Spinal cord (tissue), 9 donors: ENCODE measurements at regions not wholly inside any gene's neighbourhood (a gene's known extent, or its start where the extent isn't known, plus 50 kb on each side); places are given as distances from the start of the nearest gene placed in this dataset.

Experiments used
- DNase-seq, 6 donors: peaks; one replicate each; pipeline versions ENCODE4 v3.0.0 to v3.0.0-alpha.2; 2013 to 2015; ENCODE audit warnings: low spot score in 6 of 6, low read depth in 4 of 6
- H3K27ac ChIP-seq: one replicate; pipeline ENCODE4 v1.5.1; 2013; ENCODE audit warnings: low read depth, low read length, control low read depth
- H3K27me3 ChIP-seq: one replicate; pipeline ENCODE4 v1.6.1; 2013; ENCODE audit warnings: low read length; ENCODE audit not compliant: control insufficient read depth, insufficient read depth
- H3K36me3 ChIP-seq: one replicate; pipeline ENCODE4 v1.6.1; 2013; ENCODE audit warnings: low read length; ENCODE audit not compliant: control insufficient read depth, insufficient read depth
- H3K4me1 ChIP-seq: one replicate; pipeline ENCODE4 v1.6.1; 2013; ENCODE audit warnings: low read length; ENCODE audit not compliant: control insufficient read depth, insufficient read depth
- H3K4me3 ChIP-seq: one replicate; pipeline ENCODE4 v1.5.1; 2013; ENCODE audit warnings: low read depth, low read length, control low read depth
- H3K9me3 ChIP-seq: one replicate; pipeline ENCODE4 v1.6.1; 2013; ENCODE audit warnings: low read length; ENCODE audit not compliant: control insufficient read depth, insufficient read depth
- WGBS: methylation state at CpG from one replicate; pipeline ENCODE4 v1.1.5; 2013; ENCODE audit warnings: missing lambda C conversion rate; ENCODE audit not compliant: insufficient coverage; 5-methylcytosine and 5-hydroxymethylcytosine counted together
- donor health status: healthy.

- no peaks in the 10 kb centered on the region for H3K36me3 ChIP-seq
- no peak overlapping the region for H3K27ac ChIP-seq
- H3K9me3 ChIP-seq, result peaks cover 3% of the 10 kb centered on the region
- no peak for DNase-seq
- H3K4me1 ChIP-seq, result no peaks in the 10 kb centered on the region
- no peaks in the 10 kb centered on the region for H3K27me3 ChIP-seq
- no peak overlapping the region for H3K4me3 ChIP-seq
- no CpG with 5 or more reads among the region's 2 CpGs for WGBS
These were observed 433.5 kb downstream of the DAD1 start for GRCh38 chr14:22155571-22155970.

- DNase-seq, result no peak
- Histone ChIP-seq H3K27me3 (no peaks in the 10 kb centered on the region), H3K9me3 (peaks cover 3% of the 10 kb centered on the region), H3K4me1 (no peaks in the 10 kb centered on the region), H3K4me3 (no peak overlapping the region), H3K36me3 (no peaks in the 10 kb centered on the region), H3K27ac (no peak overlapping the region)
These were observed 436.1 kb downstream of the DAD1 start for GRCh38 chr14:22152903-22153302.

GRCh38 chr14:22152161-22152870 is 436.7 kb downstream of the DAD1 start:
- no peaks in the 10 kb centered on the region for H3K4me1 ChIP-seq
- H3K9me3 ChIP-seq, result peaks cover 3% of the 10 kb centered on the region
- H3K4me3 ChIP-seq, result no peak overlapping the region
- H3K27ac ChIP-seq, result no peak overlapping the region
- no peaks in the 10 kb centered on the region for H3K36me3 ChIP-seq
- H3K27me3 ChIP-seq, result no peaks in the 10 kb centered on the region
- no peak for DNase-seq
- 95% methylated on average over 2 of the region's 3 CpGs for WGBS

GRCh38 chr14:22151121-22151520 is 437.9 kb downstream of the DAD1 start:
- no peak overlapping the region for H3K27ac ChIP-seq

GRCh38 chr14:22149058-22149457 is 440.0 kb downstream of the DAD1 start:
- WGBS, result 100% methylated on average over 1 of the region's 3 CpGs
- Histone ChIP-seq H3K36me3 (no peaks in the 10 kb centered on the region), H3K4me3 (no peak overlapping the region), H3K27me3 (no peaks in the 10 kb centered on the region), H3K9me3 (peaks cover 3% of the 10 kb centered on the region), H3K4me1 (no peaks in the 10 kb centered on the region), H3K27ac (no peak overlapping the region)
- no peak for DNase-seq

More at GRCh38 chr14:22151121-22151520, 437.9 kb downstream of the DAD1 start:
- Histone ChIP-seq H3K4me3 (no peak overlapping the region), H3K9me3 (peaks cover 3% of the 10 kb centered on the region), H3K27me3 (no peaks in the 10 kb centered on the region), H3K4me1 (no peaks in the 10 kb centered on the region), H3K36me3 (no peaks in the 10 kb centered on the region)
- DNase-seq, result no peak
- WGBS, result 83% methylated on average over 3 of the region's 4 CpGs

GRCh38 chr14:22147716-22148115 is 441.3 kb downstream of the DAD1 start:
- DNase-seq, result no peak
- H3K4me1 ChIP-seq, result no peaks in the 10 kb centered on the region
- WGBS, result 84% methylated on average over 3 of the region's 3 CpGs
- H3K27ac ChIP-seq, result no peak overlapping the region
- H3K36me3 ChIP-seq, result no peaks in the 10 kb centered on the region
- H3K27me3 ChIP-seq, result no peaks in the 10 kb centered on the region
- H3K9me3 ChIP-seq, result peaks cover 3% of the 10 kb centered on the region
- no peak overlapping the region for H3K4me3 ChIP-seq

- no peak overlapping the region for H3K27ac ChIP-seq
- no CpG with 5 or more reads among the region's 2 CpGs for WGBS
These were observed 445.7 kb downstream of the DAD1 start for GRCh38 chr14:22143363-22143762.

GRCh38 chr14:22140633-22141032 is 448.4 kb downstream of the DAD1 start:
- Histone ChIP-seq H3K9me3 (no peaks in the 10 kb centered on the region), H3K4me1 (no peaks in the 10 kb centered on the region), H3K36me3 (no peaks in the 10 kb centered on the region), H3K27me3 (no peaks in the 10 kb centered on the region), H3K4me3 (no peak overlapping the region), H3K27ac (no peak overlapping the region)
- 69% methylated on average over 4 of the region's 4 CpGs for WGBS
- DNase-seq, result no peak

More at GRCh38 chr14:22143363-22143762, 445.7 kb downstream of the DAD1 start:
- Histone ChIP-seq H3K36me3 (no peaks in the 10 kb centered on the region), H3K4me1 (no peaks in the 10 kb centered on the region), H3K9me3 (no peaks in the 10 kb centered on the region), H3K4me3 (no peak overlapping the region), H3K27me3 (no peaks in the 10 kb centered on the region)
- DNase-seq, result no peak

GRCh38 chr14:22131749-22132476 is 457.1 kb downstream of the DAD1 start:
- no peaks in the 10 kb centered on the region for H3K36me3 ChIP-seq
- 86% methylated on average over 2 of the region's 4 CpGs for WGBS
- no peak for DNase-seq

GRCh38 chr14:22124073-22124613 is 450.5 kb upstream of the OR4E1 start:
- H3K4me1 ChIP-seq, result no peaks in the 10 kb centered on the region
- WGBS, result 92% methylated on average over 7 of the region's 8 CpGs
- H3K4me3 ChIP-seq, result no peak overlapping the region
- no peaks in the 10 kb centered on the region for H3K36me3 ChIP-seq
- no peaks in the 10 kb centered on the region for H3K27me3 ChIP-seq
- H3K9me3 ChIP-seq, result no peaks in the 10 kb centered on the region
- DNase-seq, result no peak
- no peak overlapping the region for H3K27ac ChIP-seq

More at GRCh38 chr14:22131749-22132476, 457.1 kb downstream of the DAD1 start:
- Histone ChIP-seq H3K27me3 (no peaks in the 10 kb centered on the region), H3K27ac (no peak overlapping the region), H3K4me3 (no peak overlapping the region), H3K9me3 (no peaks in the 10 kb centered on the region), H3K4me1 (no peaks in the 10 kb centered on the region)
